NCI-H1105 (cell line): ENCODE measurements at regions not wholly inside any gene's neighbourhood (a gene's known extent, or its start where the extent isn't known, plus 50 kb on each side); places are given as distances from the start of the nearest gene placed in this dataset.

Source experiments
- DNase-seq: peaks from one replicate; lab custom pipeline; 2025; lab: John Stamatoyannopoulos, UW

DNA sequence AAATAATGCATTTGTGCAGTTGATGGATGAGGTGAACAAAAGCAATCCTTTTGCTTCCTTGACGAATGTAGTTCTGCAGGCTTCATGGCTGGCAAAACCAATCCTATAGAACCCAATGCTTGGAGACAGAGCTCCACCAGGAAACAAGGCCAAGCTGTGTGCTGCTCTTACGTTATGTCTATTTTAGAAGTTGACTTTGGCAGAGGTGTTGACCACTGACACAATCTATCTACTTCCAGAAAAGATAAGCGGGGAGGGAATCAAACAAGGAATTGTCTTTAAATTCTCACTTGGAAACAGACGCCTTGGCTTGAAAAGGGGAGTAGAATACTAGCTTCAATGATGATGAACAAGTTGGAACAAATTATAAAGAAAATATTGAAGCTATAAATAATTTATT is 211.2 kb downstream of the SETD4 start:
- no peak for DNase-seq

DNA sequence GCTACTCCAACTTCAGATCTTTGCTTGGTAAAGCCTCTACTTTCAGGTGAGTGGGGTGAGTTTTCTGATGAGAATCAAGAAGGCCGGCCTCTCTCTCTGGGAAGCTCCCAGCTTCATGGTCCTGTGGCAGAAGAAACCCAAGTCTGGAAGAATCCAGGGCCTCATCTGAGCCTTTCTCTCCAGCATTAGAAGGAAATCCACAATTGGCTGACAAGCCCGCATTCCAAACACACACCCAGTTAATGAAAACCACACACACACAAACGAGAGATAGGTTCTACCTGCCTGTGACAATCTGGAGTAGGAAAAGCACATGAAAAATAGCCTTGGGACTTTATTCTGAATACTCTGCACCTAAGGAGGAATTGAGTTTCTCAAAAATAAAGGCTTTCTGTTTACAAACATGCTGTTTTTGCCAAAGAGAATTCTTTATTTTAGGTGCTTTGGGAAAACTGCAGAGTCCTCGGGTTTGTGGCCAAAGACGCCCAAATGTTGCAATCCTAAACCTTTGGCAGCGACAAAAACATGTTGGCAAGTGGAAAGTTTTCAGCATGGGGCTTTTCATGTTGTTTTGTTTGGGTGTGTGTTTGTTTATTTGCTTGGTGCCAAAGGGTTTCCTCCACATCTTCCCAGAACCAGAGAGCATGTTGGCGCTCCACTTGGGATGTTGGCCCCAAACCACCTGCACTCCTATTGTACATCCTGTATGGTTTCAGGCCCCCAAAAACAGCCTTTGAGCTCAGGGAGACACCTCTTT is 216.2 kb downstream of the SETD4 start:
- no peak for DNase-seq

DNA sequence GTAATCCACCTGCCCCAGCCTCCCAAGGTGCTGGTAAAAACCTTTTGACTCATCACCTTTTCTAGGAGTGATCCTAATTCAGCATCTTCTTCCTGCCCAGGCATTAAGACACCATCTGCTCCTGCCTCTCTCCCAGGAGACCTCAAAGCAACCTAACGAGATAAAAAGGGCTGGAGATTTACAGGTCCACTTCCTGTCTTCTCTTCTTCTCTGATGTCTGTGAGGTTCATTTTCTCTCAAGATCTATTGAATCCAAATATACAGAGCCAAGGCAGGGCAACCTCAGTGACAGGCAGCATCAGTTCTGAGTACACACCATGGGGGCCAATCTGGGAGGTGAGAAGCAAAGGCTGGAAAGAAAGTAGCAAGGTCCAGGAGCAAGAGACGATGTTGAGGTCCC is 219.4 kb downstream of the SETD4 start:
- no peak for DNase-seq

GRCh38 chr21:35840197-35840799 is 220.0 kb downstream of the SETD4 start:
- DNase-seq = peak; percentile 66

DNA sequence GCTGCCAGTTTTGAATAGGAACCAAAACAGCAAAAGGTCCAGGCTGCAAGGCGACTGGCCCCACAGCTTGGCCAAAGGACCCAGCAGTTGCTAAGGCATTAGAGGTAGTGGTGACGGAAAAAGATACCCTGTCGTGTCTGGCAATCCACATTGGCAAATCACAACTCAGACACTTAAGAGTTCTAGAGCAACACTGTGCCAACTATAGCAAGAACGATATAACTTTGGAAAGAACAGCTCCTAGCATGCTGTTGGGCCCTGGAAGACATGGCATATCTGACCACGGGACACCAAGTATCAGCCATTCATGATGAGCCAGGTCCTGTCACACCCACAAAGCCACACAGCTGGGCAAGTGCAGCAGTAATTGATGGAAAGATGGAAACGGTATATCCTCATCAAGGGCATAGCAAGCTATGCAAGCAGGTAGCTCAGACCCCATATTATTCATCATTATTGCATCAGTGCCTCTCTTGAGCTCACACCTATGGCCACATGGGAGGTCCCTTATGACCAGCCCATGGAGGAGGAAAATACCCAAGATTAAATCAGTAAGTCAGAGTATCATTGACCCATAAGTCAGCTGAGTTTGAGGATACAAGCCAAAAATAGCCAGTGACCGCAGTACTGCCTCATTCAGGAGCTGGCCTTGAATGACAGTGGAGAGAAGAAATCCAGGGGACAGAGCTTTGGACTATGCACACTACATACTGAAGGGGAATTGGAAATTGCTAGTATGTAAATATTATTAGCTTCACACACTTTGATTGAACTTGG is 221.2 kb downstream of the SETD4 start:
- no peak for DNase-seq

DNA sequence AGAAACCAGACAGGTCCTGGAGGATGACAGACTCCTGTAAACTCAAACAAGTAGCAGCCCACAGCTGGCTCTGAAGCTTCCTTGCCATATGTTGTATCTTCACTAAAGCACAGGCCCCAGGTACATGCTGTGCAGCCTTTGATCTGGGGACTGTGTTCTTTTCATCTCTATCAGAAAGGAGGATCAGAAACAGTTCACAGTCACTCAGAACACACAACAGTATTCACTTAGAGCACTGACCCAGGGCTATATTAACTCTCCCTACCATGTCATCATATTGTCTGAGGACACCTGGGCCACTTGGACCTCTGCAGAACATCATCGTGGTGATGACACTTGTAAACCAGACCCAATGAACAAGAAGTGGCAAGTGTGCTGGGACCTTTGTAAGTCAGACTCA is 222.0 kb downstream of the SETD4 start:
- no peak for DNase-seq

- no peak for DNase-seq
Measured at GRCh38 chr21:35833991-35834390, 226.3 kb downstream of the SETD4 start.

- DNase-seq = no peak
Measured at GRCh38 chr21:35833388-35833787, 226.9 kb downstream of the SETD4 start.

DNA sequence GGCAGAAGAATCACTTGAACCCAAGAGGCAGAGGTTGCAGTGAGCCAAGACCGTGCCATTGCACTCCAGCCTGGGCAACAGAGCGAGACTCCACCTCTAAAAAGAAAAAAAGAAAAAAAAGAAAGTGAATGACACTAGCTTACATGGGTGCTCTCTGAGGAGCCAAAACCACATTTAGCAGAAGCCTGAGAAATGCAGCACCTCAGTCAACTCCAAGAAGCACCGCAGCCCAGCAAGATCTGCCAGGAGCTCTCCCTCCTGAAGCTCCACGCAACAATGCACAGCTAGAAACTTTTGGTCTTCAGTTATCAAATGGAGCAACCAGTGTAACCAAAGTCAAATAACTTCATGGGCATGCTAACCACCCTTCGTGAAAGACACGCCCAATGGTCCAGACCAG is 229.1 kb downstream of the SETD4 start:
- no peak for DNase-seq

- peak; percentile 73 for DNase-seq
Measured at GRCh38 chr21:35829067-35829466, 231.3 kb downstream of the SETD4 start.

DNA sequence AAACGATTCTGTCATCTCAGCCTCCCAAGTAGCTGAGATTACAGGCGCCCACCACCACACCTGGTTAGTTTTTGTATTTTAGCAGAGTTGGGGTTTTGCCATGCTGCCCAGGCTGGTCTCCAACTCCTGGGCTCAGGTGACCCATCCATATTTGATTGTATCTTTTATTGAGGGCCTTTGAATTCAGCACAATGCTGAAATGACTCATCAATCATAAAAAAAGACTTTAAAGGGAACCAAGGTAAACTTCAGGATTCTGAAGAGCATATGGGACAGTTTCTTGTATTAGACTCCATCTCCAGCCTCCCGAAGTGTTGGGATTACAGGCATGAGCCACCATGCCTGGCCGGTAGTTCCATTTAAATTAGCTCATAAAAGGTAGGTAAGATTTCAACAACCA is 232.2 kb downstream of the SETD4 start:
- DNase-seq = no peak

DNA sequence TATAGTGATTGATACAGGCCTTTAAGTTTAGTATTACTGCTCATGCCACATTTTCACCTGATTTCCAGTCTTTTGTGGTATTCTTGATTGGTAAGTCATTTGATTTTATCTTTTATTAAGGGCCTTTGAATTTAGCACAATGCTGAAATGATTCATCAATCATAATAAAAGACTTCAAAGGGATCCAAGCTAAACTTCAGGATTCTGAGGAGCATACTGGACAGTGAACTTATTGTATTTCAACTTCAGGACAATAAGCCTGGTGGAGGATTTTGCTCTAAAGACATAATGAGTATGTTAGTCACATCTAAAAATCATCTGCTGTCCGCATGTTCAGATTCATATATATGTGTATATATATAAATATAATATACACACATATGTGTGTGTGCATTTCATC is 233.3 kb downstream of the SETD4 start:
- no peak for DNase-seq

GRCh38 chr21:35825370-35826353 is 234.7 kb downstream of the SETD4 start:
- DNase-seq = no peak

DNA sequence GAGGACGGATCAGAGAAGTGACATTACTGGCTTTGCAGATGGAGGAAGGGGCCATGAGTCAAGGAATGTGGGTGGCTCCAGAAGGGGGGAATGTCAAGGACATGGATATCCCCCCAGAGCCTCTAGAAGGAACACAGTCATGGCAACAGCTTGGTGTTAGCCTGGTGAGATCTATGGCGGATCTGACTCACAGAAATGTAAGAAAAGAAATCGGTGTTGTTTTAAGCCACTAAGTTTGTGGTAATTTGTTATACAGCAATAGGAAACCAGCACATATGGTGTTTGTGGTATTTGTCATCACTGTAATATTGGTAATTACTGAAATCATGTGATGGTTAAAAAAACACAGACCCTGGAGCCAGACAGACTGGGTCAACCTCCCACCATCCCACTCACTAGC is 236.2 kb downstream of the SETD4 start:
- no peak for DNase-seq

DNA sequence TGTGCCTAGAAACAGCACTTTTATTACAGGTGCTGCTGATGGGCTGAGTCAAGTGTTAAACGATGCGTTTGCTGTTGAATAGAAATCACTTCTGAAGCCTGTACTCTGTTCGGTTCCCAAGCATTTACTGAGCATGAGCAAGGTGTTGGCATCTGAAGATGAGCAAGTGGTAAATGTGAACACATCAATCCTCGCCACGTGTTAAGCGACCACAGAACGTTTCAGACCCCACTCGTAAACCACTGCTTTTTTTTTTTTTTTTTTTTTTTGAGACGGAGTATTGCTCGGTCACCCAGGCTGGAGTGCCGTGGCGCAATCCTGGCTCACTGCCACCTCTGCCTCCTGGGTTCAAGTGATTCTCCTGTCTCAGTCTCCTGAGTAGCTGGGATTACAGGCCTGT is 241.2 kb downstream of the SETD4 start:
- no peak for DNase-seq

DNA sequence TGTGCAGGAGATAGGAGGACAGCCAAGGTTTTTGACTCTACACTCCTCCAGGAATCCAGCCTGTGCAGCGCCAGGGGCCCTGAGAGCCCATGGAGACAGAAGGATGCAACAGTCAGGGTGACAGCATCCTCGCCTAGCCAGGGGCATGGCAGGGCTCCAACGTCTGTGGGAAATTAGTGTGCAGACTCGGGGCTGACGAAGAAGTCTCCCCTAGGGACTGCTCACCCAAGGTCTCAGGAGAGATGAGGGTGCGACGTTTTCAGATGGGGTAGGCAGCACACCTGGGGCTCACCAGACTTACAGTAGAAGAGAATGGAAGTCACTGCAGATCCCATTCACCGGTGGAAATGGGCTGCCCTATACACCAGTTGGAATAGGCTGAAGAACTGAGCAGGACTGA is 241.7 kb downstream of the SETD4 start:
- DNase-seq = no peak

GRCh38 chr21:35814858-35815619 is 245.3 kb downstream of the SETD4 start:
- no peak for DNase-seq

GRCh38 chr21:35812679-35813078 is 247.6 kb downstream of the SETD4 start:
- DNase-seq = no peak

DNA sequence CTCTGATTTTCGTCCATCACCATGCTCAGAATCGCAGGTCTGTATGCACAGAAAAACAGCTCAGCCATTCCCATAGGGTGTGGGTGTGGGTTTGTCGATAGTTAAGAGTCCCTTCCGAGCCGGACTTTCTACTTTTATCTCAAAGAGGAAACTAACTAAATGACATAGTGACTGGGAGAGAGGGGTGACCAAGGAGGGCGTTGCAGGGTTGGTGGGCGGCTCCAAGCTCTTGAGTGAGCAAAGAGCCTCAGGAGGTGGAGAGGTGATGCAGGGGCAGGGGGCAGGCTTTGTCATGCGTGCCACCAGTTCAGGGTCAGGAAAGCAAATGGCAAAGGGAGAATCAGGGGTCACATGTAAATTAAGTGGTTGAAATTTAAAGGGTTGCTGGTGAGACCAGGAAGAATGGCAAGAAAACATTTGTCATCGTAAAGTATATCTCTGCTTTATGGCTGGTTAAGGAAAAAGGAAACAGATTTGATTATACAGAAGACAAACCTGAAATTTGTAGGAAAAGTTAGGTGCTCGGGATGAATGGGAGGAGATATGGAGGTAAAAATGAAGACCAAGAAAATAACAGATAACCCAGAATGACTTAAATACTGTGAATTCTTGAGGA is 249.0 kb downstream of the SETD4 start:
- DNase-seq = no peak

GRCh38 chr21:35810431-35810970 is 249.8 kb downstream of the SETD4 start:
- DNase-seq = no peak
